ENCODE measurements at regions not wholly inside any gene's neighbourhood (a gene's known extent, or its start where the extent isn't known, plus 50 kb on each side); places are given as distances from the start of the nearest gene placed in this dataset.

DNA sequence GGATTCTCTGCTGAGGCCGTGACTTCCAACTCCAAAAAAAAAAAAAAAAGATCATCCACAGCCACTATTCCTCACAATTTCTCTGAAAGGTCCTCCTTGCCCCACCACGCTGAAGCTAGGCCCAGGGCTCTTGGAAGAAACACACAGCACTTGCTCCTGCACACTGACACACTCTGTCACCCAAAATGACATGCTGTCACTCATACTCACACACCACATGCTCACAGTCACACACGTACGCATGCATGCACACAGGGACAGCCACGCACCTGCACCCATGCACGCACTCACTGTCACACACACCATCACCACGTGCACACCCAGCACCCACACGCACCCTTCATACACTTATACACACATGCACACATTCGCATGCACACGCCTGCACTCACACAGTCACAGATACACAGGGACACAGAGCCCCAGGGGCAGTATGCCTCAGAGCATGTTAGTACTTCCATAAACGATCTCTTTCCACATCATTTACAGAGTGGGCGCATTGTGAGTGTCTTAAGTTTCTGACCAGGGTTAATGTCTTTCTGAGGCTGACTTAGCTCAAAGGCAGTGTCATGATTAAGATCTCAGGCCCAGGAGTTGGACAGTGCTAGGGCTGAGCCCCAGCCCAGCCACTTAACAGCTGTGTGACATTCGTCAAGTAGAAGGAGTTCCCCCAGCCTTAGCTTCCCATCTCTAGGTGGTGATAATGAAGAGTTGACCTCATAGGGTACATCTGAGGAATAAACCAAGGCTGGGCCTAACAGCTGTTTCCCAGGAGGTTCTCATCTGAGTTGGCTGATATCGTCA, 93.4 kb downstream of the GLI2 start:
- DNase-seq (ENCODE audit: low read depth): no peak

DNA sequence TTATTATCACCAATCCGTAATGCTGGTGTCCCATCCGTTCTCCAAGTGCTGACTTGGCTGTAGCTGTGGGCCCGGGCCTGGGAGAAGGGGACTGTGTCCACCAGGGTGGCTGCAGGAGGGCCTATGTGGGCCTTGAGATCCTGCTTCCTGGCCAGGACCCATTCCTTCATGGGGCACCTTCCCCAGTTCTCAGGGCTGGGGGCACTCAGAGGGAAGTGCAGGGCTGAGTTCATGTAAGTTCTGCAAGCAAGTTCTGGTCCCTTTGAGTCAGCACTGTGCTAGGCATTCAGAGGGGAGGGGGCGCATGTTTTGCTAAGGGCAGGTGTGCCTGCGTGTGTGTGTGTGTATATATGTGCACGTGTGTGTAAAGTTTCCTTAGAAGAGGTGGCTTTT, 94.0 kb downstream of the GLI2 start:
- DNase-seq (ENCODE audit: low read depth): no peak

DNA sequence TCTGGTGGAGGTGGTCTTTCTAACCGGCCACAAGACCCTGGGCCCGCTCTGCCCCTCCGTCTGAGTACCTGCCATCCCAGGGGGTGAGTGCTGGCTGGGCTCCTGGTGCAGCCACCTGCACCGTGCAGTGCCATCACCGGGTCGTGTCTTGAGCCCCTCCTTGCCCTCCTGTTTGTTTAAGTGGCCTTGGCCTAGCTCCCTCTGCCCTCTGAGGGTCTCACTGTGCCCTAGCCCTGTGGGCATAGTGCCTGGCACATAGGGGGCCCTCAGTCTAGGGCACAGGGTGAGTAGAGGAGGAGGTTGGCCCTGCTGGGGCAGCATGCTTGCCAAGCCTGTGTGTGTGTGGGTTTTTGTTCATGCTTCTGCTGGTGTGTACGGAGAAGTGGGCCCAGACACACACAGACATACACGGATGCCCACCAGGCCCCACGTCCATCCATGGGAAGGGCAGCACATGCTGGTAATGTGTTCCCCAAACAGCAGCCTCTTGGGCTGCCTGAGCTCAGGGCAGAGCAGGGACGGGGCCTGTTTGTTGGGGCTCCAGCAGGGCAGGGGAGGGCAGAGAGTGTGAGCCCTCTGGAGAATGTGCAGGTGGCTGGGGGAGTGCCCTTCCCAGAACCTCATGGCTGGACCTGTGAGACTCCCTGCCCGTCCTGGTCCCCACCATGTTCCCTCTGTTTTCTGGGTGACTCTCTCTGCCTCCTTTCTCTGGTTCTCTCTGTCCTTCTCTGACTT, 94.6 kb downstream of the GLI2 start:
- no peak for DNase-seq (ENCODE audit: low read depth)

DNA sequence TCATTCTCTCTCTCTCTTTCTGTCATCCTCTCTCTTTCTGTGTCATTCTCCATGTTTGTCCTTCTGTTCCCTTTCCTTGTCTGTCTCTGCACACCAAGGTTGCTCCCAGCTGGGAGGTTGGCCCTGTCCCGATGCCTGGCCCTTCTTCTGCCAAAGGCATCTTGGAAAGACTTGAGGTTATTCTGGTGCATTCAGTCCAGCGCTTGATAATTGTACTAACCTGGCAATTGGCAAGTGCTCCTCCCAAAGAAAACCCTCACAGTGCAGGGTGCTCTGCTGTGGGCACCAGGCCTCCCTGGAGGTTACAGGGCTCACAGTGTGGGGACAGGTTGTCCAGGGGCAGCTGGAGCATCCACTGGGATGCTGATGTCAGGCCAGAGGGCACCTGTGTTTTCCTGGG, 95.4 kb downstream of the GLI2 start:
- DNase-seq (ENCODE audit: low read depth): no peak

DNA sequence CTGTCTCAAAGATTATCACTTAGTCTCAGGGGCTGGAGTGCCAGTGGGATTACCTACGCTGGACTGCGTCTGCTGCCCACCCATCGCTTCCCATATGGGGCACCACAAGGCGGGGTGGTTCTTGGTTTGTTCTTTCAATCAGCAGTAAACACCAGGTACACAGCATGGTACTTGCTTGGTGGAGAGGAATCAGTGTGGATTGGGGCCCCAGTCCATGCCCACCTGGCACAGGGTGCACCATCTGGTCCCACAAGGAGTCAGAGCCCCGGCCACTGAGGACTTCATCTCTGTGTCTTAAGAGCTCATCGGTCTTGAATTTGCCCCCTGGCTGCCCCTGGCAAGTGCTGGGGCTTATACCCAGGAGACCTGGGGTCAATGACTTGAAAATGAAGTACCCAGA, 96.2 kb downstream of the GLI2 start:
- DNase-seq (ENCODE audit: low read depth): no peak

DNA sequence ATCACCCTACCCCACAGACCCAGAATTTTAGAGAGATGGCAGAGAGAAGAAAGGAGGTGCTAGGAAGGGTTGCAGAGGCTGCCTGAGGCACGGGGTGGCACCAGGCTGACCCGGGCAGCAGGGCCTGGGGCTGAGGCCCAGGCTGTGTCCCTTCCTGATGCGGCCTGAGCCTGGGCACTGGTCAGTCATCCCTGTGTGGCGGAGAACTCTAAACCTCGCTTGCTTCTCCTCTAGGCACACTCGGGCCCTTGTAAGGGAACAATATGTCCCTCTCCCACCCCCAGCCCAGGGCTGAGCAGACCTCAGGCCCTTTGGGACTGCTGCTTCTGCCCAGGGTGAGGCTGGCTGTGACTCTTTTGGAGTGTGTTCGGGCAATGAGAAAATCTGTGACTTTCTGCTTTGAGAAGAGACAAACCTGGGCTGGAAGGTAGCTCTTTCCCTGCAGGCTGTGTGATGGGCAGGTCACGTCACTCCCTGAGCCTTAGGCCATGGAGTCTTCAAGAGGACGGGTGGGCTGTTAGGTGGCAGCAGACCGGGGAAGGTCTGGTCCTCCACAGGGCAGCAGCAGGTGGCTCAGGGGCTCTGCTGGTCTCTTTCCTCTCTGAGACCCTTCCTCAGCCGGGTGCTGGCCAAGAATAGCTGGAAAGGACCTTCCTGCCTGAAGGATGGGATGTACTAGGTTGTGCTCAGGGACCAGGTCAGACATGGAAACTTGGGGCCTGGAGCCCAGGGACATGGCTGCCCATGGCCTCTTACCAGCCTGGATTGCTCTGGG, 96.8 kb downstream of the GLI2 start:
- DNase-seq (ENCODE audit: low read depth): no peak

DNA sequence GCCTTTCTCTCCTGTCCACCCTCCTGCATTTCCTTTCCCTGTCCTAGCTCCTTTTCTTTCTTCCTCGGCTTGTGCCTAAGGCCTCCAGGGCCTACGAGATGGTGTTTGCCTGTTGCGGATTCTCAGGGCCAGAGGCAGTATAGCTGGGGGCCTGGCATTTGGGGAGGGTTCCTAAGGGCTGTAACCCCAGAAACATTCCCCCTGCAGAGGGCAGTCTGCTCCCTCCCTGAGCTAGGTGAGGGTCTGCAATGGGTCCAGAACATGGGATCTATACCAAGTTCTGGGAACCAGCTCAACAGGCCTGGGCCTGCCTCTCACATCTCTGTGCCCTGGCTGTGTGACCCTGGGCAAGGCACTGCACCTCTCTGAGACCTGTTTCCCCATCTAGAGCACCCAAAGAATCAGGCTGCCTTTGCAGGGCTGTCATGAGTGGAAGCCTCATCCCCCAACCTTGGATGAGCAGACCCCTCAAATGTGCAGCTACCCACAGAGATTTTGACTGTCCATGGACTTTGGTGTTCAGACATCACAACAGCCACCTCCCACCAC, 97.5 kb downstream of the GLI2 start:
- no peak for DNase-seq (ENCODE audit: low read depth)

DNA sequence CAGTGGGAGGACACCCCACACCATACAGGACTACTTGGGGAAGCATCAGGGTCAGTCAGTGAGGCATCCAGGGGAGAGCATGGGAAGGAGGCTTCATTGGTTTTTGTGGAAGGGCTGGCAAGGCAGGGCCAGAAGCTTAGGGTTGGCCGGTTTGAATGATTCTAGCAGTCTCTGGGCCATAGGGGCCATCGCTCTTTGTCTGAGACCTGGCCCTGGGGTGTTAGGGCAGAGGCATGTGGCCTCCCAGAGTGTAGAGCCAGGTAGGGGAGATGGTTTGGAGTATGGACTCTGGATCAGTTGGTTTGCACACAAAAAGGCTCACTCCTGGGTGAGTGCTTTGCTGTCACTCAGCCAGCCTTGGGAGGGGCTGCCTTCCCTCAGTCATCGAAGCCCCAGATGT, 98.5 kb downstream of the GLI2 start:
- no peak for DNase-seq (ENCODE audit: low read depth)

DNA sequence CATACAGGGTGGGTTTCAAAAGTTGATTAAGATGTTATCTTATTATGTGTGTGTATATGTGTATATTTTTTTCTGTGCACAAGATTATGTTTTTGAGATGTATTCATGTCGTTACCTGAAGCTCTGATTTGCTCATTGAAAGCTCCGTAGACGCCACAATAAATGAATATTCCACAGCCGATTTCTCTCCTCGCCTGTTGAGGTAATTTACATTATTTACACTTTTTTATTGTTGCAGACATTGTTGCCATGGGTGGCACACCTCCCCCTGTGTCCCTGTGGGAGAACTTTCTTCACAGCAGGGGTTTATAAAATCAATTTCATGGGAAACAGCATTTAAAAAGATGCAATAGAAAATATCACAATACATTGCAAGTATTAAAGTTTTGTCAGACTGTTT, 100.6 kb downstream of the GLI2 start:
- no peak for DNase-seq (ENCODE audit: low read depth)

DNA sequence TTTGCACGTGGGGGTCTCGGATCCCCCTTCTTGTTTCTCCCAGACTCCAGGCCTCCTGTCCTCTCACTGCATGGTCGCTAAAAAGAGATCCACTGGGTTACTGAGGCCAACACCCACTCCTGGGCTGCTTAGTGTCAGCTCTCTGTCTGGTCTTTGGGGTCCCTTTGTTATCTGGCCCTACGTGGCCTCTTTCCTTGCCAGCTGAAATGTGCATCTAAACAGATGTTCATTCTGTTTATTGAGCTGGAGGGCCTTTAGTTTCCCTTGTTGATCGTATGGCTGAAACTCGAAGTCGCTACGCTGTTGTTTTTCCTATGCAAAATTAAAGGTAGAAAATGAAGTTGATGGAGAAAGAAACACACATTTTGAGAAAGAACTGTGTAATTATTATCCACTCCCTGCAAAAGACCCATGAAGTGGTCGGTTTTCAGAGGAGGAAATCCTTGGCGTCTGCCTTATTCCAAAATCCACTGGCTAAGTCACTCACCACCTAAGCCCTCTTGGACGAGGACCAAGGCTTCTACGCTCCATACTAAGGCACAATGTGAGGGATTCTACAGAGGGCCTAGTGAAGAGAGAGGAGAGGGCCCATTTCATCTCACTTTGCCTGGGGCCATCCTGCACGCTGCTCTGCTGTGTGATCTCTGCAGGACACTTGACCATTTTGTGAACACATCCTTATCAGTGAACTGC, 105.3 kb downstream of the GLI2 start:
- no peak for DNase-seq (ENCODE audit: low read depth)

DNA sequence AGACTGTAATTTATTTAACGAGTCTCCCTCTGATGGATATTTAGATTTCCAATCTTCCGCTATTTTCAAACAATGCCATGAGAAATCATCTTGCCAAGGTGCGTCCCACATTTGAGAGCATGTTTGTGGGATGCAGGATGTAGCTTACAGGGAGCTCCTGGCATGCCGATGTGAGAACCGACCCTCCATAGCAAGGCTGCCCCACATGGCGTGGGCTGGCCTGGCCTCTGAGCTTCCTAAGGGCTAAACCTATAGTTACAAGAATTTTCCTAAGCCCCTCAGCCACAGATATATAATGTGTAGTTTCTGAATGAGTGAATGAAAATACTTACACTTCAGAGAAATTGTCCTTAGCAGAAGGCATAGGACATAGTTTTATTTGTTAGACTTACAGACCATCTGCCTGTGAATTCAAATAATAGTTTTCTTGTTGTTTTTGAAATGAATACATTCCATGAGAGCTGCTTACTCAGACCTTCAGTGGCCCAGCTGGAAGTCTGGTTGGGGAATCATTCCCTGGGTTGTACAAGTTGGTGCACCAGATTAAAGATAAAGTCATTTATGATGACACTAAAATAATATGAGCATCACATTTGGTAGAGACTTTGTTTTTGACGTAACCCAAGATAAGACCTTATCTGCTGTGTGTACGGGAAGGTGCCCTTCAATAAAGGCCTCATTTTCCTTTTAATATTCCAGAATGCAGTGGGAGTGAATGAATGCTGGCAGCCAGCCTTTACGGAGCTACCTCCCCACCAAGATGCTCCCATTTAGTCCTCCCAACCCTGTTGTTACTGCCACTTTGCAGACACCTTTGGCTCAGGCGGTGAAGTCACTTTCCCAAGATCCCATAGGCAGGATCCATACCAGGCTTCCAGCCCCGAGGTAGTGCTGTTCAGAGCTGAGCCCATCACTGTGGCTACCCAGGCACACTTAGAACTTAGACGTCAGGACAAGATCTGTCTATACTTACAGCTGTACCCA, 107.1 kb downstream of the GLI2 start:
- DNase-seq (ENCODE audit: low read depth): no peak

DNA sequence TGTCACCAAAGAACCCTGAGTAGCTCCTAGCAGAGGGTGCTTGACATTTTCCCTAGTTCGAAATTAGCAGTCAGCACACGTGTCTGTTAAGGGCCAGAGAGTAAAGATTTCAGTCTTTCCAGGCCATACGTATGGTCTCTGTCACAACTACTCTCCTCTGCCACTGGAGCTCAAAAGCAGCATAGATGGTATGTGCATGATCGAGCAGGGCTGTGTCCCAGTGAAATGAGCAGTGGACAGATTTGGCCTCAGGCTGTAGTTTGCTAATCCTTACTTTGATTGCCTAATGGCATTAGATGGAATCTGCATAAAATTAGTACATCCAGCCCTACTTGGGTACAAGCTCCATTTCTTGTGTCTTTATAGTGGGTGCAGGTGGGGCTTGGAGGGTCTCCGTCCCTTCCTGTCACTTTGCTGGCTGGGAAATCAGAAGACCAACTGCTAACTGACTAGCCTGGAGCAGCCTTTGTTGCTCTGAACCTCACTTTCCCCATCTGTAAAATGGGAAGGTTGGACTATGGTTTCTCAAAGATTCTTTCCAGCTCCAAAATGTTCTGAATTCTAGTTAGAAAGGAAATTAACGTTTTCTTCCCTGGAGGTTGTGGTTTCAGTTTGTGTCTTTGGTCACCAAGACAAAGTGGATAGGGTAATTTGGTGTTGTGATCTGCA, 108.5 kb downstream of the GLI2 start:
- no peak for DNase-seq (ENCODE audit: low read depth)

DNA sequence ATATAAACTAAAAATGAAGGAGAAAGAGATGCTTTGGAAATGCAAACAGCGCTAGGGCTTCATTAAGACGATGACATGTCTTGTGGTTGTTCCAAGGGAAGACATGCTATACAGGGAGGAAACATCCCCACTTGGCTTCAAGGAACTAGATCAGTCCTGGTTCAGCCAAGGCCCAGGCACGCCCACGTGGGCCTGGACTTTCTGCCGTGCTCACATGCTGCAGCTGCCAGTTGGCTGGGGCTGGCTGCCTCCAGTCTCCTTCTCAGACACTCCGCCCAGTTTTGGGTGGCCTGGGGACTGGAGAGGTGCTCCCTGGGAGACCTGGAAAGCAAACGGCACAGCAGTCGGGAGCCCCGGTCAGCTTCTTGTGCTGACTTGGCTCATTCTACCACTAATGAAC, 109.6 kb downstream of the GLI2 start:
- DNase-seq (ENCODE audit: low read depth): no peak

DNA sequence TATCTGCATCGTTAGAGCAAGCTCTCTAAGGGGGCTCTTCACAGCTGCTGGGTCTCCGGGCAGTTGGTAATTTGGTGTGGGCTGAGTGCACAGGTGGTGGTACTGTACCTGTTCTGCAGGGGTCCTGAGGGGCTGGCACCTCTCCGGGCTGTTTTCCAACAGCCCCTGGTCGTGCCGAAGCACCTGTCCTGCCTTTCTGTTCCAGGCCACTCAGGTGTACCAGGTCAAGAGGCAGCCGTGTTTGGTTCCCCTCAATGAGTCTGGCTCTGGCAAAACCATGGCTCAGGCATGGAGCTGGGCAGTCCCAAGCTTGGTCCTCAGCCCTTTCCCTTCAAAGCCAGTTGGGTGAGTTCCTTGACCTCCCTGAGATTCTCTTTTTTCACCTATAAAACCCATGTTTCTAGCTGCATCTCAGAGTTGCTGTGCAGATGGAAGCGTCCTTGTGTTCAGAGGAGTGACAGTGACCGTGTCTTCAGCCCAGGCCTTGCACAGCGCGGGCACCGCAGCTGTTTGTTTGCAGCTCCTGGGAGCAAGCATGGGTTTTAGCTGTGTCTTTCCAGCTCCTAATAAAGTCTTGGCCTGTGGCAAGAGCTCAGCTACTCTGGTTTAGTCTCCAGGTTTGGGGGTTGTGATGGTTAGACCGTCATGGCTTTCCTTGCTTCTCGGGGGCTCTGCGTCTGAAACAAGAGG, 110.9 kb downstream of the GLI2 start:
- no peak for DNase-seq (ENCODE audit: low read depth)

DNA sequence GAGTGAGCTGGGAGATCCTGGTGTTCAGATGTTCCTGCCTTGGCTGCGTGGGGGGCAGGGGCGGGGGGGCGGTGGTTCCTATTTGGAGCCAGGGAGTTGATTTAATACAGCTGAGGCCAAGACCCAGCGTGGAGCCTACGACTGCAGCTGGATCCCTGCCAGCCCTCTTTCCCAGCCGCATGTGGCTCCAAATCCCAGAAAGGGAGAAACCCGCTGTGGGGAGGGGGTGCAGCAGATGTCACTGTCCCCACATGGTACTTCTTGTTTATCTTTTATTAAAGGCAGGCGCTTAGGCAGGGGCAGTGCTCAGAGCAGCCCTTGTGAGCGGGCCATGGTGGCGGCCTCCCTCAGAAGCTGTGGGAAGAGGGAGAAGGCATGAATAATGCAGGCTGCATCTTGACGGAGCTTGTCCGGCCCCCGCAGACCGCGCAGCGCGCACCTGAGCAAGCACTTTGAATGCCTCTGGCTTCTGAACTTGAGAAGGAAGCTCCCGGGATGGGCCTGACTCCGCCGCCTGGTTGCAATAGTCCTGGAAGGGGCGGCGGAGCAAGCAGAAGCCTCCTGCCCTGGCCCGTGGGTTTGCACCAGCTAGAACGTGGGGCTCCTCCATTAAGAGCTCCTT, 112.1 kb downstream of the GLI2 start:
- DNase-seq (ENCODE audit: low read depth): no peak

DNA sequence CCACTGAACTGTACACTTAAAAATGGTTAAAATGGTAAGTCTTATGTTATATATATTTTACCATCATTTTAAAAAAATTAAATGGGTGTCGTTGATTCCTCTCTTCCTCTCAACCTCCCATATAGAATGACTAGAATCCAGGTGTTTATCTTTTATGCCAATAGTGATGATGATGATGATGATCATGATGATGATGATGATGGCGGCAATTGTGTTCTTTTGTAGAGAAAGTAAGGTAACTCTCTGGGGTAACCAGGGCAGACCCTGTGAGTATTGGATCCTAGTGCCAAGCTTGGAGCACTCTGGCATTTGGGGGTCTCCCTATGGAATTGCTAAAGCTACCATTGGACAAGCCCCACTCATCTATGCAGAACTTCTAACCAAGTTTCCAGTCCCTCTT, 113.6 kb downstream of the GLI2 start:
- no peak for DNase-seq (ENCODE audit: low read depth)

DNA sequence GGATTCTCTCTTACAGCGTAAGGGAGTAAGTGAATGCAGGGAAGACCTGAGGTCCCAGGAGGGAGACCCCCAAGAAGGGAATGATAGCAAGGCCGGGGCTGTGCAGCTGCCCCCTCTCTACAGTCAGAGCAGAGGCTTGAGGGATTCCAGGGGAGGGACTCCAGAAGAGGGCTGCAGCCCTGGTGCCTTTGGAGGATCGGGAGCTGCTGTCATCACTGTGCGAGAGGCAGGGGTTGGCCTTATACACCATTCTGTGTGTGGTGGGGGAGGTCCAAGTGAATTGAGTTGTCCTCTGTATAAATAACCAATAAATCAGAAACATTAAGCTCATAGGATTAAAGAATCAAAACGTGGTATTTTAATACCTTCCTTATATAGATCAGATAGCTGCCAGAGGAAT, 114.9 kb downstream of the GLI2 start:
- DNase-seq (ENCODE audit: low read depth): no peak

DNA sequence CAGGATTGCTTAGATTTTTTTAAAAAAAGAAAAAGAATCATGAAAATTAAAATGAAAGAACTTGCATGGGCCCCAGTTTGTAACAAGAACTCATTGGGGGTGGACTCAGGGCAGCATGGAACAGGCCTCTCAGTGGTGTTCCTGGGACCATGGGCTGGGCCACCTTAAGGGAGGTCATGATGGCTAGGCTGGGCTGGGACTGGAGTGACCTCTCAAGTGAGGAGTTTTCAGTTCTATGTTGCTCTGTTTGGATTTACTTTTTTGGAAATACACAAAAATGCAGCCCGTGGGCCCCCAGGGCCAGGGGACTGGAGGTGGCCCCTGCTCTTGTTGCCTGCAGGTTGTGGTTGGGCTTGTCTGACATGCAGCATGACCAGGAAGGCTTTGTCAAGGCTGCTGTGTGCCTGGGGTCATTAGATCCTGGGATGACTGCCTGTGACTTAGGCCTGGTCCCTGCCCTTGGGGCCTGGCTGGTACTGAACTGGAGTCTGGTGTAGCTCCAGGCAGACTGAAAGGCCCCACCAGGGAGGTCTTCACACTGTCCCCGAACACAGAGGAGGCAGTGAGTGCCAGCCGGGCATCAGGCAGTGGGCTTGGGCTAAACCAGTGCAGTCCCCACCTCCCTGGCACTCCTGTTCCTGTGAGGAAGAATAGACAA, 115.6 kb downstream of the GLI2 start:
- no peak for DNase-seq (ENCODE audit: low read depth)

Data from stimulated activated CD8-positive, alpha-beta memory T cell treated with anti-CD3 and anti-CD28 coated beads, Interleukin-12 subunit alpha, Interleukin-12 subunit beta, amount 100 ng/mL, for 1 hour (primary cell).